ENCODE measurements at regions not wholly inside any gene's neighbourhood (a gene's known extent, or its start where the extent isn't known, plus 50 kb on each side); places are given as distances from the start of the nearest gene placed in this dataset.

DNA sequence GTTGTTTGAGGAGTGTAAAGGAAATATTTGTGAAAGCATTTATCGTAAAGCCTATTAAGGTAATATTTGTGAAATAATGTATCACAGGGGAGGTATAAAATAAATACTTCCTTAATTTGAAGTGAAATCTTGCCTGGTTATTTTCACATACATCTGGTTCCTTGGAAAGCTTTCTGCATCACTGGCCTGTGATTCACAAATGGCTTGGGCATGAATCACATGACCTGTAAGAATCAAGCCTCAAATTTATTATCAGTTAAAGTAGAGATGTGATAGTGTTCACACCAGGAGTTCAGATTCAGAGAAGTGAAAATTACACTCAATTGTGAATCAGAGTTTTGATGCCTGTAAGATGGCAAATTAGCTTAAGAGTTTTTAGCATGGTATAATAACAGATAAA, 1911.4 kb downstream of the STIM2 start:
- TF ChIP-seq CTCF (IDR thresholded peaks at IDR 0.05) = no peak
- TF ChIP-seq POLR2AphosphoS5 (IDR thresholded peaks at IDR 0.05) = no peak
- TF ChIP-seq POLR2A (IDR thresholded peaks at IDR 0.05) = no peak
- TF ChIP-seq EP300 (IDR thresholded peaks at IDR 0.05) = no peak
